NCI-H1105 treated with DMSO at 0.1 percent for 48 hours (cell line): ENCODE measurements at regions not wholly inside any gene's neighbourhood (a gene's known extent, or its start where the extent isn't known, plus 50 kb on each side); places are given as distances from the start of the nearest gene placed in this dataset.
A peak's percentile ranks its signal among the peaks of the same experiment; 100 is the strongest.
"Not testable (repeated sequence)": the region's sequence is repeated elsewhere in the genome, so short reads cannot be mapped to it uniquely, and the experiment has no call there.

ENCODE experiments used
- DNase-seq: peaks from one replicate; lab custom pipeline; 2025; lab: John Stamatoyannopoulos, UW

DNA sequence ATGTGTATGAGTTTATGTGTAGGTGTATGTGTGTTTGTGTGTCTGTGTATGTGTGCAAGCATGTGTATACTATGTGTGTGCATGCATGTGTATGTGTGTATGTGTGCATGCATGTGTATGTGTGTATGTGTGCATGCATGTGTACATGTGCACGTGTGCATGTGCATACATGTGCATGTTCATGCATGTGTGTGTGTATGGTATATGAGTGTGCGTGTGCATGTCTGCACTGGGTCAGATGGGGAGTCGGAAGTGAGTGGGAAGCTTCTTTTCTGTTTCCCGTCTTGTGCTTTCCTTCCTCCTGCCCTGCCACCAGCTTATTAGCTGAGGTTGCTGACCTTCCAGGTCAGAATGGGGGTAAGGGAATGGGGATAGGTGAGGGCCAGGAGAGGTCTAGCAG, 174.7 kb downstream of the MAP2K4 start:
- no peak for DNase-seq

DNA sequence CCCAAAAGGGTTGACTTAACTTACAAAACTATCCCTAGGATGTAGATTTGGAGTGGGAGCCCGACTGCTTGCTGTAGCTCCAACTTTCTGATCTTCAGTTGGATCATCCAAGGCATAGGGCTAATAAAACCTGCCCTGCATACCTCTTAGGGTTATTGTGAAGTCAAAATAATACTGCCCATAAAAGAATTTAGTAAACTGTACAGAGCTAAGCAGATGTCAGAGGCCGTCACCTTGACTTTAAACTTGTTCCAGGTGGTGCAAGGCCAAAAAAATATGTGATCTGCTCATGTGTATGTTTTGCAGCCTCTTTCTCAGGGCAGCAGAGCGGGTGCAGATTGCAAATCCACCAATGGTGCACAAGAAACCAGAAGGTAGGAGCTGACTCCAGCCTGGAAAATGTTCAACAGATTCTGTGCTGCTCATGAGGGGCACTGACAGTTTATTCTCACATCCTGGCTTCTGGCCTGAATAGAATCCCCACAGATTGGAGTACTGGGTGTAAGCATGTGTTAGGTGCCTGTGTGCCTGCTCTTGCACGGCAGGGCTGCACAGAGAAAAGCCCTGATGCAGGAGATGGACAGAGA, 180.7 kb downstream of the MAP2K4 start:
- no peak for DNase-seq

DNA sequence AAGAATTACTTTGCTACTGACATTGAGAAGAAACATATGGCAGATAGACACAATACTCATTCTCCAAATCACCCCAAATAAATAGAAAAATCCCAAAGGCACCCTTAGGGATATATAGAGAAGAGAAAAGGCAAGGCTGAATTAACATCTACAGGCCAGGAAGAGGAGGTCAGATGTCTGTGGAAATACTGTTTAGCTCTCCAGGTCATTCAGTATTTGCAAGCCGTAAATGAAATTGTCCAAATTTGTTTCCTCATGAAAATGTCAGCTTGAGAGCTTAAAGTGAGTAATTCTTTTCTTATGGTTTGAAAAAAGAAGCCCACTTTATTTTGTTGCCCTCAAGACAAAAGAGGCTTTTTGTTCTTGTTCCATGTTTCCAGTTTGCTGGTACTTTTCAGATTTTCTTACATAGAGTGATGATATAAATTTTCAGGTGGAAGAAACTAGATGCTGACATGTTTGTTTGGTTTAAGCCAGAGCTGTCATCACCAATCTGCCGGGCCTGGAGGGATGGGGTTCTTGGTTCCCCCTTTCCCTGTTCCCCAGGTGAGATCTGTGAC, 189.0 kb downstream of the MAP2K4 start:
- no peak for DNase-seq

DNA sequence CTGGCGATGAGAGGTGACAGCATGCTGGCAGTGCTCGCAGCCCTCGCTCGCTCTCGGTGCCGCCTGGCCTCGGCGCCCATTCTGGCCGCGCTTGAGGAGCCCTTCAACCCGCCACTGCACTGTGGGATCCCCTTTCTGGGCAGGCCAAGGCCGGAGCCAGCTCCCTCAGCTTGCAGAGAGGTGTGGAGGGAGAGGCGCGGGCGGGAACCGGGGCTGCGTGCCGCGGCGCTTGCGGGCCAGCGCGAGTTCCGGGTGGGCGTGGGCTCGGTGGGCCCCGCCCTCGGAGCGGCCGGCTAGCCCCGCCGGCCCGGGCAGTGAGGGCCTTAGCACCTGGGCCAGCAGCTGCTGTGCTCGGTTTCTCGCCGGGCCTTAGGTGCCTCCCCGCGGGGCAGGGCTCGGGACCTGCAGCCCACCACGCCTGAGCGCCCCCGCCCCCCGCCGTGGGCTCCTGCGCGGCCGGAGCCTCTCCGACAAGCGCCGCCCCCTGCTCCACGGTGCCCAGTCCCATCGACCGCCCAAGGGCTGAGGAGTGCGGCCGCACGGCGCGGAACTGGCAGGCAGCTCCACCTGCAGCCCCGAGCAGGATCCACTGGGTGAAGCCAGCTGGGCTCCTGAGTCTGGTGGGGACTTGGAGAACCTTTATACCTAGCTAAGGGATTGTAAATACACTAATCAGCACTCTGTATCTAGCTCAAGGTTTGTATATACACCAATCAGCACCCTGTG, 200.2 kb downstream of the MAP2K4 start:
- not testable (repeated sequence) for DNase-seq

- no peak for DNase-seq
Measured at GRCh38 chr17:12222392-12222791, 201.7 kb downstream of the MAP2K4 start.

DNA sequence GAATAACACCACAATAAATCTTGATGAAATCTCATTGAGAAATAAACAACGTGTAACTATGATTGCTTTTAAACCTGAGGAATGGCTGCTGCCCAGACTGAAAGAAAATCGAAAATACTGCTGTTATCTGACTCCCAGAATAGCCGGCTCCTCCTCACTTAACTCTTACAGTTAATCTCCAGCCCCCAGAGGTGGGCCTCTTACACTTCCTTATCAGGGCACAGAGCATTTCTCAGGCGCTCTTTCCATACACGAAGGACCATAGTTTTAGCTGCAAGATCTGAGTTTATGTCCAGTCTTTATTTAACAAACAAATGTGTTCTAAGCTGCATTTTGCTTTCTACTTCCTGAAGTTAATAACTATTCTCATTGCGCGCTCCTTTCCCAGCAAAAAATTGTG, 206.9 kb downstream of the MAP2K4 start:
- no peak for DNase-seq

DNA sequence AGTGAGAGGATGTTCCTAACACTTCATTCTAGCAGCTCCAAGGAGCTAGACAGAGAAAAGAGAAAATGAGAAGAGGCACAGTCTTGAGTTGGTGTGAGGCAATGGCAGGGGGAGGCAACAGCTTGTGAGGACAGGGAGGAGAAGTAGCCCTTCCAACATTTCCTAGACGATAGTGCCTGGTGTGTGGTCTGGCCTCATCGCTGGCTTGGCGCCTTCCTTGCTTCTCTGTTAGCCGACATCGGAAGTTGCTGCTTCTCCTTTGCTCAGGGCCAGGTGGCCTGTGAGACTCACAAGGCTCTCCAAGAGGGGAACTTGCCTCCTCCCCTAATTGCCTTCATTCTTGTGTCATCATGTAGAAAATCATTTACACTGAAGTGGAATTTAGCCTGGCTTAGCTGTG, 208.7 kb downstream of the MAP2K4 start:
- peak; percentile 84 for DNase-seq

DNA sequence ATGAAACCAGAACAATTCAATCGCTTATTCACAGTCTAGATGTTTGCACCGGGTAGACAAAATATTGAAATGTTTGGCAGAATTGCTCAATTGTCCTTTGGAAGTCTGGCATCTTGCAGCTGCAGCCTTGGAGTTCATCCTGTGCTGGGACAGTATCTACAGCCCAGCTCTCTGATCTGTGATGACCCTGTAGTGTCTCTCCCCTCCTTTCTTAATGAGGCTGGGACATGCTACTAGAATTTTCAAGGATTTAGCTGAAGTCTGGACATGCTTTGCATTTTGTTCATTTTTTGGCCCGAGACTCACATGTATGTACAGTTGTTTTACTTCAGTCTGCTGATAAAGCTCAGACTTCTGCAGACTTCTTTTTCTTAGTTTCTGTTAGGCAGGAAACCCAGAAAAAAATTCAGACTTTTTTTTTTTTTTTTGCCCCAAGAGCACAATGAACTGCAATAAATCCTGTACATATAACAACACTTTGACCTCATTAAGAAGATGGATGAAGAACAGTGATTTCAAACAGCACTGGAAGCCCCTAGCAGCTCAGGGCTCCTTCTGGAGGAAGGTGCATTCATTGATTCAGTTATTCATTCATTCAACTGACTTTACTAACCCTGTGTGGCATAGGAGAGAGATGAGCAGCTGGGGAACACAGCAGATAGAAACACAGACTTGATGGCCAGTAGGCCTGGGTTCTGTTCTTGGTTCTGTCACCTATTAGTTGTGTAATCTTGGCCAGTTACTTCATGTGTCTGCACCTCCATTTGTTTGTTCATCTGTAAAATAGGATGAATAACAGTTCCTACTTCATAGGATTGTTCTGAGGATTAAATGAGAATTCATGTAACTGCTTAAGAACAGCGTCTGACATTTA, 210.0 kb downstream of the MAP2K4 start:
- DNase-seq = no peak

- DNase-seq = no peak
Measured at GRCh38 chr17:12231355-12231682, 210.6 kb downstream of the MAP2K4 start.

DNA sequence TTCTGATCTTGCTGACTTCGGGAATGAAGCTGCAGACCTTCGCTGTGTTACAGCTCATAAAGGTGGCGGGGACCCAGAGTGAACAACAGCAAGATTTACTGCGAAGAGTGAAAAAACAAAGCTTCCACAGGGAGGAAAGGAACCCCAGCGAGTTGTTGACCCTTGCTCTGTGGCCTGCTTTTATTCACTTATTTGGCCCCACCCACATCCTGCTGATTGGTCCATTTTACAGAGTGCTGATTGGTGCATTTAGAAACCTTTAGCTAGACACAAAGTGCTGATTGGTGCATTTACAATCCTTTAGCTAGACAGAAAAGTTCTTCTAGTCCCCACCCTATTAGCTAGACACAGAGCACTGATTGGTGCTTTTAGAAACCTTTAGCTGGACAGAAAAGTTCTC, 218.3 kb downstream of the MAP2K4 start:
- not testable (repeated sequence) for DNase-seq

DNA sequence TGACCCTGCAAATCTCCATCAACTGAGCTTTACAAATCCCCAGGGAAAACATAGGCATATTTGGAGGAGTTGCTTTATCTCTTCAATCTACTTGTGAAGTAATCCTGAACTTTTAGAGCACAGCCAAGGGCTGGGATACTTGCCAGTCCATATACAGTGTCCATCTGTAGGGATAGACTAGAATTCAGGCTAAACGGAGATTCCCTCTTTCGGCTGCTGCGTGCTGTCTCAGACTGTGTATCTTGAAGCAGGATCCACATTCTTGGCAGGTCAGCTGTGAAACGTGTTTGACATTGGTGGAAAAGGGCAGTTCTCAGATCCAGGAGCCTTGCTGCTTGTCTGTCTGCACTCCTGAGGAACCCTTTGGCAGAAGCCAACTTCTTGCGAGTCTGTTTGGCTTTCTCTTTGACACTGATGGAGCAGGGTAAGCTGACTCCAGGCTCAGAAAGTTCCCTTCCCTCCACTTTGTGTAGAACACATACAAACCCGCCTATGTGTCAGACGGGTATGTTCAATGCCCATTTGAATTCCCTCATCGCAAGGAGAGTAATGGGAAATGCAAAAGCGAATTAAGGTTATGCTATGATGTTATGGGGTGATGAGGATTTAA, 221.8 kb downstream of the MAP2K4 start:
- DNase-seq = no peak

- DNase-seq = no peak
Measured at GRCh38 chr17:12247761-12248160, 227.1 kb downstream of the MAP2K4 start.

GRCh38 chr17:12250973-12251372, 230.3 kb downstream of the MAP2K4 start:
- DNase-seq = no peak

- DNase-seq = no peak
Measured at GRCh38 chr17:12252462-12252861, 231.8 kb downstream of the MAP2K4 start.

- no peak for DNase-seq
Measured at GRCh38 chr17:12254460-12254859, 233.8 kb downstream of the MAP2K4 start.

- DNase-seq = peak; percentile 61
Measured at GRCh38 chr17:12256380-12256995, 235.8 kb downstream of the MAP2K4 start.

DNA sequence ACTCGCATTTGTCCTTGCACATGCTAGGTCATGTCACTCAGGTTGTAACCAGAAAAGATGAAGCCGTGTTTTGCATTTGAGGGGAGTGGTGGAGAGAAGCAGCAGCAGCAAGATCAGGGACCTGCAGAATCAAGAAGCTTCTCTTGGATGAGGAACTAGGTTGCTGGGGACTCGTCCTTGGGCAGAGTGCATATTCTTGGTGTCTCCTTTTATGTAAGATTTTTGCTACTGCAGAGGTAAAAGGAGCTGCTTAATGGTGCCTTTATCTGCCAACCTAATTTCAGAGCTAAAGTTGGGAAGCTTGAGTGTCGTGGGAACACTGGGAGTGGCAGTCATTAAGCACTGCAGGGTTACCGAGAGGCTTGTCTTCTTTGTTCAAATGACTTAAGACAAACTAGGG, 236.5 kb downstream of the MAP2K4 start:
- no peak for DNase-seq

GRCh38 chr17:12261354-12261753, 240.7 kb downstream of the MAP2K4 start:
- no peak for DNase-seq

DNA sequence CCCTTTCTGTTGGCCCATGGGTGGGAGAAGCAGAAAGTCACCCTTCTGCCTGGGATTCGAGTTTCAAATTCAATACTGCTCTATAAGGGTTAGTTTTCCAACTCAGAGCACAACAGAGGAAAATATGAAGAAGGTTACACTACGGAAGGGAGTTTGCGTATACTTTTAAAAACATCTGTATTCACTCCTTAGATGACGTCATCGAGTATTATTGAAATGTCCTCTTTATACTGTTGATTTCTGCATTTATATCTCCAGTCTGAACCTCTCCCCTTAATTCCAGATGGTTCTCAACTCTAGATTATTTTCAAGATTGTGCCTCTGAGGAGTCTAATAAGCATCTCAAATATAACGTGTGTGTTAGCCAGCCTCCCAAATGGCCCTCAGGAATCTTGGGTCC, 249.1 kb downstream of the MAP2K4 start:
- no peak for DNase-seq

DNA sequence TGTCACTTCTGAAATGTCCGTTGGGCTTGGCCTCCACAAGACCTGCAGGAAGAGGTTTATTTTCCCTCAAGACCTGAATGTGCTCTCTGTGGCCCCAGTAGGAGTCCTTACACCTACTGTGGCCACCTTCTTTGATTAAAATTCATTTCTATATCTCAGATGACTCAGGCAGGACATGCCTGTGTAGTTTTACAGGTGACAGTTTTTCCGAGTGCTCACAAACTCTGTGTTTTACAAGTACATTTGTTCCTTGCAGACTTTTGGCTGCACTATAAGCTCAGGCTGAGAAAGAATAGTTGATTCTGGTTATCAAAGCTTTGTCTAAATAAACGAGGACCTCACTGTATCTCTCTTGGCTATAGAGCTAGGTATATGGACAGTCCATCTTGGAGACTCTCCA, 257.1 kb downstream of the MAP2K4 start:
- DNase-seq = no peak

DNA sequence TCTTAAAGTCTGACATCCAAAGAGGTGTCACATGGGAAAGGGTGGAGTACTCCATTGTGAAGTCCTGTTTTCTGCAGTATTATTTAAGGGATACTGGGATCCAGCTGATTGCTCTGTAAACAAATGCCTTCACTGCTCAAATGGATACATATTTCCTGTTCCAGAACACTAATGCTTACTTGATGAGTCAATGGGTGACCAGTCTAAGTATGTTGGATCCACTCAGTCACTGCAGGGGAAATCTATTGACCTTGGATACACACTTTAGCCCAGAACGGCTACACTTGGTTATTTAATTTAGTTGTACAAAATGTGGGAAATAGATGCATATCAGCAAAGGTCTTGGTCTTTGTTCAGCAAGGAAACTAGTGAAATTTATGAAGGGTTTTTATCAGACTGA, 261.4 kb downstream of the MAP2K4 start:
- DNase-seq = no peak

DNA sequence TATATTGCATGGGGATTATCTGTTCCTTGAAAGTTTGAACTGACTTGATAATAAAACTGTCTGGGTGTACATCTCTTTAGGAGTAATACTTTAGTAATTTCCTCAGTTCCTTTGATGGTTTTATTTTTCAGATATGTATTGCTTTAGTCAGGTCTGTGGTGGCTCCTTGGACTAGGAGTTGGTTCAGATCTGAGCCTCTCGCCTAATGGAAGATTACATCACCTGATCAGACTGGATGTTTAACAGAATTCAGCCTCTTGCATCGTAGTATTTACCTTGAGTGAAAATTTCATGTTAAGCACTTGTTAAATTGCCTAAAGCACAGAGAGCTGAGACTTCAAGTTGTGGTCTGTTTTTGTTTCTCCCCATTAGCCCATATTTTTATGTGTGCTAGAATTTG, 267.3 kb downstream of the MAP2K4 start:
- no peak for DNase-seq
